ENCODE measurements at regions not wholly inside any gene's neighbourhood (a gene's known extent, or its start where the extent isn't known, plus 50 kb on each side); places are given as distances from the start of the nearest gene placed in this dataset.

- no peak for TF ChIP-seq CTCF (conservative IDR thresholded peaks at IDR 0.05; ENCODE audit: low read depth, low read length)
- no peak overlapping the region for H3K4me3 ChIP-seq (ENCODE audit: low read depth, low read length)
- DNase-seq (ENCODE audit: low read depth), result no peak
Observed at GRCh38 chr9:135370411-135371375, 108.9 kb upstream of the PPP1R26 start.

- H3K4me3 ChIP-seq (ENCODE audit: low read depth, low read length), result no peak overlapping the region
- no peak for TF ChIP-seq CTCF (conservative IDR thresholded peaks at IDR 0.05; ENCODE audit: low read depth, low read length)
- DNase-seq (ENCODE audit: low read depth), result no peak
Observed at GRCh38 chr9:135371535-135371934, 108.0 kb upstream of the PPP1R26 start.

GRCh38 chr9:135372036-135372435 lies 107.5 kb upstream of the PPP1R26 start:
- no peak for DNase-seq (ENCODE audit: low read depth)
- no peak overlapping the region for H3K4me3 ChIP-seq (ENCODE audit: low read depth, low read length)
- no peak for TF ChIP-seq CTCF (conservative IDR thresholded peaks at IDR 0.05; ENCODE audit: low read depth, low read length)

GRCh38 chr9:135372501-135373008 lies 107.0 kb upstream of the PPP1R26 start:
- H3K4me3 ChIP-seq (ENCODE audit: low read depth, low read length), result no peak overlapping the region
- no peak for DNase-seq (ENCODE audit: low read depth)
- no peak for TF ChIP-seq CTCF (conservative IDR thresholded peaks at IDR 0.05; ENCODE audit: low read depth, low read length)

- DNase-seq (ENCODE audit: low read depth), result no peak
- no peak for TF ChIP-seq CTCF (conservative IDR thresholded peaks at IDR 0.05; ENCODE audit: low read depth, low read length)
- no peak overlapping the region for H3K4me3 ChIP-seq (ENCODE audit: low read depth, low read length)
Observed at GRCh38 chr9:135373151-135373685, 106.4 kb upstream of the PPP1R26 start.

GRCh38 chr9:135373820-135374219 lies 105.8 kb upstream of the PPP1R26 start:
- no peak for DNase-seq (ENCODE audit: low read depth)
- no peak for TF ChIP-seq CTCF (conservative IDR thresholded peaks at IDR 0.05; ENCODE audit: low read depth, low read length)

More at GRCh38 chr9:135373820-135374219, 105.8 kb upstream of the PPP1R26 start:
- no peak overlapping the region for H3K4me3 ChIP-seq (ENCODE audit: low read depth, low read length)

Measured in epithelial cell of proximal tubule (primary cell).